K562 (cell line): ENCODE measurements at regions not wholly inside any gene's neighbourhood (a gene's known extent, or its start where the extent isn't known, plus 50 kb on each side); places are given as distances from the start of the nearest gene placed in this dataset.

Source experiments
- ATAC-seq: fragments of 200-7000 bp; cut with Tn5 transposase; 3 replicates; pipeline ENCODE4 v1.9.1; 2020; ENCODE audit warnings: moderate library complexity
- BruUV-seq: library from RNA; stranded (reverse); fragments of 400-500 nt; replicated peaks from 2 replicates; lab custom pipeline; 2021; lab: Mats Ljungman, UMichigan
- CTCF ChIA-PET: fragments of 300-600 bp; formaldehyde crosslinking; extraction: SDS; loops from one replicate; lab custom pipeline; 2021; ENCODE audit warnings: low intra/inter-chr PET ratio; lab: Yijun Ruan, JAX
- POLR2A ChIA-PET: fragments of 300-600, 350-650 bp; sonication (Branson Sonifier 250); formaldehyde crosslinking; extraction: SDS; loops from one replicate; lab custom pipeline; 2021; ENCODE audit warnings: antibody characterized with exemption, inconsistent platforms; lab: Yijun Ruan, JAX
- DNase-seq, 4 experiments: peaks; one replicate each; pipeline versions ENCODE4 v3.0.0 to v3.0.0-alpha.2; 2011 to 2018; ENCODE audit warnings: low spot score in 3 of 4, mixed read lengths in 3 of 4; ENCODE audit errors: extremely low read depth in 1 of 4
- FAIRE-seq: peaks from 2 replicates; lab custom pipeline; 2011; peaks lifted over from hg19 to GRCh38; lab: Jason Lieb, UNC
- H2AFZ ChIP-seq: 2 replicates; pipeline ENCODE4 v1.6.0; 2011; ENCODE audit warnings: low read depth, low read length, control low read depth, inconsistent platforms
- H3K27ac ChIP-seq: fragments of 200-600 bp; 3 replicates; pipeline ENCODE4 v1.8.0; 2011; ENCODE audit warnings: low read depth, mild to moderate bottlenecking, control low read depth, inconsistent platforms, low read length, moderate library complexity, mixed read lengths; ENCODE audit errors: extremely low read depth
- H3K27me3 ChIP-seq, 2 experiments: fragments of 300-600 bp in 1 of 2; 2 replicates in 1 of 2; 3 replicates in 1 of 2; pipeline versions ENCODE4 v1.6.0 to v1.8.0; 2011; ENCODE audit warnings: inconsistent platforms in 2 of 2, low read length in 2 of 2, mild to moderate bottlenecking in 1 of 2, mixed read lengths in 1 of 2, moderate library complexity in 1 of 2; ENCODE audit not compliant: control insufficient read depth in 2 of 2, insufficient read depth in 2 of 2
- H3K36me3 ChIP-seq: fragments of 300-600 bp; 3 replicates; pipeline ENCODE4 v1.8.0; 2011; ENCODE audit warnings: mild to moderate bottlenecking, low read length, inconsistent platforms; ENCODE audit not compliant: control insufficient read depth, insufficient read depth
- H3K4me1 ChIP-seq, 2 experiments: fragments of 200-600 bp in 1 of 2; replicated peaks in 1 of 2; 2 replicates in 1 of 2; 3 replicates in 1 of 2; pipeline versions ENCODE4 v1.5.1 to v1.8.0; 2011; ENCODE audit warnings: inconsistent platforms in 2 of 2, low read length in 2 of 2, mild to moderate bottlenecking in 1 of 2, mixed read lengths in 1 of 2, moderate library complexity in 1 of 2; ENCODE audit not compliant: control insufficient read depth in 2 of 2, insufficient read depth in 2 of 2
- H3K4me2 ChIP-seq: 2 replicates; pipeline ENCODE4 v1.6.1; 2011; ENCODE audit warnings: low read length, control low read depth, inconsistent platforms, mixed read lengths; ENCODE audit not compliant: insufficient read depth
- H3K4me3 ChIP-seq: fragments of 200-600 bp; sonication (generic), shearing (Covaris generic); 2 replicates; pipeline ENCODE4 v1.5.1; 2016; ENCODE audit warnings: control low read depth, inconsistent platforms
- H3K79me2 ChIP-seq: fragments of 200-600 bp; 3 replicates; pipeline ENCODE4 v1.8.0; 2011; ENCODE audit warnings: low read length, inconsistent platforms; ENCODE audit not compliant: control insufficient read depth, insufficient read depth
- H3K9ac ChIP-seq, 2 experiments: 2 replicates each; pipeline versions ENCODE4 v1.6.0 to v1.6.1; 2011; ENCODE audit warnings: low read depth in 2 of 2, low read length in 2 of 2, control low read depth in 1 of 2, inconsistent platforms in 1 of 2, mild to moderate bottlenecking in 1 of 2, mixed read lengths in 1 of 2; ENCODE audit not compliant: insufficient read depth in 1 of 2
- H3K9me1 ChIP-seq: one replicate; pipeline ENCODE4 v1.6.0; 2011; ENCODE audit warnings: inconsistent platforms, mild to moderate bottlenecking, low read length, moderate library complexity; ENCODE audit not compliant: control insufficient read depth, insufficient read depth
- H3K9me3 ChIP-seq: replicated peaks from 2 replicates; pipeline ENCODE4 v1.5.1; 2011; ENCODE audit warnings: low read depth, low read length, inconsistent platforms; ENCODE audit not compliant: control insufficient read depth, insufficient read depth
- H4K20me1 ChIP-seq: replicated peaks from 2 replicates; pipeline ENCODE4 v1.6.1; 2011; ENCODE audit warnings: low read length, inconsistent platforms, mixed read lengths; ENCODE audit not compliant: control insufficient read depth, insufficient read depth
- ELF1 ChIP-seq: fragments of 200-800 bp; sonication (Bioruptor generic); IDR thresholded peaks from 2 replicates; pipeline ENCODE4 v1.6.1; 2016; ENCODE audit warnings: missing genetic modification characterization, missing compliant biosample characterization
- ETV6 ChIP-seq, 3 experiments: fragments of 150-350 bp in 1 of 3; sonication (generic) in 1 of 3; formaldehyde crosslinking in 1 of 3; IDR thresholded peaks; 2 replicates each; pipeline versions ENCODE4 v1.6.1 to v1.8.0; 2014 to 2022; ENCODE audit warnings: borderline replicate concordance in 2 of 3, low read depth in 2 of 3, antibody characterized with exemption in 1 of 3, low read length in 1 of 3, mild to moderate bottlenecking in 1 of 3, missing genetic modification reagents in 1 of 3
- NFYB ChIP-seq: IDR thresholded peaks from 2 replicates; pipeline ENCODE4 v1.6.1; 2011; ENCODE audit warnings: mild to moderate bottlenecking, moderate library complexity; ENCODE audit not compliant: insufficient read length; ENCODE audit errors: extremely low read depth
- SAFB ChIP-seq: fragments of 200-400 bp; formaldehyde crosslinking; IDR thresholded peaks from 2 replicates; pipeline ENCODE4 v1.6.1; 2017; ENCODE audit warnings: low read depth, low read length, borderline replicate concordance
- ZNF639 ChIP-seq, 2 experiments: fragments of 200-800 bp in 1 of 2; sonication (Bioruptor generic) in 1 of 2; sonication (generic) in 1 of 2; formaldehyde crosslinking in 1 of 2; IDR thresholded peaks in 1 of 2; conservative IDR thresholded peaks in 1 of 2; 2 replicates each; pipeline versions ENCODE4 v1.5.0 to v1.6.1; 2016 to 2020; ENCODE audit warnings: missing compliant biosample characterization in 1 of 2, missing genetic modification characterization in 1 of 2, missing genetic modification reagents in 1 of 2
- ZNF655 ChIP-seq: fragments of 250-450 bp; sonication (Bioruptor Pico); IDR thresholded peaks from 2 replicates; pipeline ENCODE4 v1.5.0; 2021
- ZNF830 ChIP-seq: fragments of 250-450 bp; sonication (Bioruptor Pico); IDR thresholded peaks from 2 replicates; pipeline ENCODE4 v1.5.0; 2021; ENCODE audit warnings: mild to moderate bottlenecking
- WGBS: fragments of 100-300 bp; shearing (Covaris generic); methylation state at CpG from one replicate; pipeline ENCODE4 v1.1.6; 2016; ENCODE audit warnings: low coverage, mixed read lengths; ENCODE audit not compliant: insufficient coverage; ENCODE audit errors: missing lambda C conversion rate; 5-methylcytosine and 5-hydroxymethylcytosine counted together
- in situ Hi-C: fragments of 300-500 bp; cut with MboI; formaldehyde crosslinking; loops from 4 replicates; pipeline ENCODE4 v1.15.0; 2018; ENCODE audit warnings: inconsistent platforms, mixed read lengths
- intact Hi-C: fragments of 100-400 bp; cut with micrococcal nuclease; formaldehyde crosslinking; loops from 2 replicates; pipeline ENCODE4 v1.14.2; 2022

- no TSS peak for BruUV-seq
Observed at GRCh38 chr3:67737140-67737539, 82.7 kb upstream of the SUCLG2 start.

More at GRCh38 chr3:67737140-67737539, 82.7 kb upstream of the SUCLG2 start:
- 0% methylated on average over 1 of the region's 1 CpG for WGBS
- H3K4me2 ChIP-seq, result no peak overlapping the region
- ATAC-seq (no peak), FAIRE-seq (no peak), DNase-seq (no peak)
- in situ Hi-C loops, result no loop called here
- H3K36me3 ChIP-seq, result no peaks in the 10 kb centered on the region
- TF ChIP-seq NFYB (no peak), SAFB (no peak), ZNF830 (CRISPR knock-in tag) (no peak), ELF1 (tag) (no peak), ZNF639 (CRISPR knock-in tag; conservative IDR thresholded peaks at IDR 0.05 in 1 of 2, IDR thresholded peaks at IDR 0.05 in 1 of 2) (no peak), ETV6 (IDR thresholded peaks at IDR 0.05; ENCODE audit: borderline replicate concordance in 1 of 2, low read depth in 2 of 2, low read length in 1 of 2) (no peak), ETV6 (CRISPR knock-in tag; IDR thresholded peaks at IDR 0.05; ENCODE audit: borderline replicate concordance) (no peak), ZNF655 (CRISPR knock-in tag) (no peak)
- no peaks in the 10 kb centered on the region for H4K20me1 ChIP-seq
- CTCF ChIA-PET, result no interaction called here
- intact Hi-C loops, result no loop called here
- no peak overlapping the region for H2AFZ ChIP-seq
- no peak overlapping the region for H3K9ac ChIP-seq
- no peaks in the 10 kb centered on the region for H3K4me1 ChIP-seq
- H3K27me3 ChIP-seq, result no peaks in the 10 kb centered on the region
- POLR2A ChIA-PET, result no interaction called here
- no peak overlapping the region for H3K4me3 ChIP-seq
- H3K79me2 ChIP-seq, result no peaks in the 10 kb centered on the region
- no peaks in the 10 kb centered on the region for H3K9me1 ChIP-seq
- H3K27ac ChIP-seq, result no peak overlapping the region
- H3K9me3 ChIP-seq, result no peaks in the 10 kb centered on the region
